ENCODE measurements at regions not wholly inside any gene's neighbourhood (a gene's known extent, or its start where the extent isn't known, plus 50 kb on each side); places are given as distances from the start of the nearest gene placed in this dataset.

DNA sequence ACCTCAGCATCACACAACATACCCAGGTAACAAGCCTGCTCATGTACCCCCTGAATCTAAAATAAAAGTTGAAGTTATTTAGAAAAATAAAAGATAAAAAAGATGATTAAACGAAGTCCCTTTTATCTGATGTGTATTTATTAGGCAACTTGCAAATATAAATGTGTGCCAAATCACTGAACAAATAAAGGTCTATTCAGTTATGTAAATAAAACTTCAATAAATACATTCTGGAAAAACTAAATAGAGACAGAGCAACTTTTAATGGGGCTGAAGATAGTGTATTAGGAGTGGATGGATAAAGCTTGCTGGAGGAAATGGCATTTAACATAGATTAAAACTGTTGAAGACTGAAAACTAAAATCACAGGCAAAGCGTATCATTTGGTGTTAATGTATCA lies 678.0 kb upstream of the GRM7 start:
- no peak for DNase-seq (ENCODE audit: low read depth)

DNA sequence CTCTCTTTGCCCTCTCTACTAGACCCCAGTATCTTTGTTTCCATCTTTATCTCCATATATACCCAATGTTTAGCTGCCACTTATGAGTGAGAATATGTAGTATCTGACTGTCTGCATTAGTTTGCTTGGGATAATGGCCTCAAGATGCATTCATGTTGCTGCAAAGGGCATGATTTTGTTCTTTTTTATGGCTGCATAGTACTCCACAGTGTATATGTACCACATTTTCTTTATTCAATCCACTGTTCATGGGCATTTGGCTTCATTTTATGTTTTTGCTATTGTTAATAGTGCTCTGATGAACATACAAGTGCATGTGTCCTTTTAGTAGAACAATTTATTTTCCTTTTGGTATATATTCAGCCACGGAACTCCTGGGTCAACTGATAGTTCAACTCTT lies 671.5 kb upstream of the GRM7 start:
- no peak for DNase-seq (ENCODE audit: low read depth)

DNA sequence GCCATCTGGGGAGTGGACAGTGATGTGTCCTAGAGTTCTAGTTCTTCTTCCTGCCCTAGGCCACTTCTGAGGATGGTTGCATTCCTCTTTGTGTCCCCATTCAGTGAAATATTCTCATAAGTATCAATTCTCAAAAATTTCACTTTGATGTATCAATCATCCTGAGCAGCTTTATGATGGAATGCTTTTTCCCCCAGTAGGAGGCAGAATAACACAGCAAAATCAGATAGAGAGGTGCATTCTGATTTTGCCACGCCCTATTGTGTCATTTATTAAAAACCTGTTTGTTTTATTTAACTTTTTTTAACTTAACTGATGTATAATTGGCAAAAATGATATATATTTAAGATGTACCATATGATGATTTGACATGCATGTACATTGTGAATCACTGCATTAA lies 656.0 kb upstream of the GRM7 start:
- no peak for DNase-seq (ENCODE audit: low read depth)

DNA sequence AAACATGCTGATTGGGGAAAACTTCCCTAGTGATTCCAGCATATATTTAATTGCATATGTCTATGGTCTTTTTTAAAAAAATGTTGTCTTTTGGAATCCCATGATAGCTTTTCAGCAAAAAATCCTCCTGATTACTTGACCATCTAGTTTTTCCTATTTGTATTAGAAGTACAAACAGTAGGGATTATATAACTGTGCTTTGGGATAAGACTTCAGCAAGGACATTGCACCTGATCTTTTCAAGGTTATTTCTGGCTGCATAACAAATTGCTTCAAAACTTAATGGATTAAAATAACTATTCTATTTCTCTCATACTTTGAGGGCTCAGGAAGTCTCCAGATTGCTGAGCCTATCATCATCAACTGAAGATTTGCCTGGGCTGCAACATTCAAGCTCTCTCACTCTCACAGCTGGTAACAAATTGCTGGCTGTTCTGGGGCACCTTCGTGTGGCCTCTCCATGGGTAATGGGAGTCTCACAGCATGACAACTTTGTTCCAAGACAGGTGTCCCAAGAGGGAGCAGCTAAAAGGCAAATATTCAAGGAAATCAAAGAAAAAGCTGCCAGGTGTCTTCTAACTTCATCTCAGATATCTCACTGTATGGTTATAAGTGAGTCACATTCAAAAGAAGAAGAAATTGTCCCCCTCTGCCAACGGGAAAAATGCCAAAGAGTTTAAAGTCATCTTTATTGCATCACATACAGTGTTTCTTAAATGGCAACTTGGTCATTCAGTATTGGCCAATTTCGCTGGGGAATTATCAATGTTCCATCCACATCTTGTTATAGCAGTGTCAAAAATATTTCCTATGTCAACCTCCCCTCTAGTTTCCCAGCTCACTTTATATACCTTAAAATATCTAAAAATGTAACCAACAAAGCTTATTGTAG lies 644.5 kb upstream of the GRM7 start:
- DNase-seq (ENCODE audit: low read depth): no peak

DNA sequence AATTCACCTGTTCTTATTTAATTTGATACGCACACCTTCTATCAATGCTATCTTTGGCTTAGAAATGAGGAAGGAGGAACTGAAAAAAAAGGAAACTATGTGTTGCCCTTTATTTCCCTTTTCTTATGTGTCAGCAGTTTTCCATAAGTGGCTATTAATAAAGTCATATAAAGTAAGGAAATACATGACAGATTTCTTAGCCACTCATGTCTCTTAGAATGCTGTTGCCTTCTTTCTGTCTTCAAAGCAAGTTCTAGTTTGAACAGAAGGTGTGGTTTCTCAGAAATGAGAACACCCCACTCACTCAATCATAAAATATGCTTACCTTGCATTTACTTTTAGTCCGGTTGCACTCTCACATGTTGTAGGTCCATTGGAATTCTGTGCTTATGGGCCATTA lies 640.5 kb upstream of the GRM7 start:
- DNase-seq (ENCODE audit: low read depth): no peak

DNA sequence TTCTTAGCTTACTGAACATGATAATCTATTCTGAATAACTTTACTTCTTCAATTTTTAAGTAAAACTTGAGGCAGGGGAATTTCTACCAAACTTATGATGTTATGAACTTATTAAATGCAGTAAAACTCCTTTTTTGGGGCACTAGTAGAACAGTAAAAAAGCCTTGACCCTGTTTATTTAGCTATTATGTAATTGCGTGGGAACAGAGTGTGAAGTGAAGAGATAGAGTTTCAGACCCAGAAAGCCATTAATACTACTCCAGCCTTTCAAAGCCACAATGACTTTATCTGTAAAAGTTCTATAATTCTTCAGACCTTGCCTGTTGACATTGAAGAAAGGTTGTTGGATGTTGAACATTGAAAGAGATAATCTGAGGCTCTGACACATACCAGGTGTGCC lies 638.8 kb upstream of the GRM7 start:
- DNase-seq (ENCODE audit: low read depth): no peak

DNA sequence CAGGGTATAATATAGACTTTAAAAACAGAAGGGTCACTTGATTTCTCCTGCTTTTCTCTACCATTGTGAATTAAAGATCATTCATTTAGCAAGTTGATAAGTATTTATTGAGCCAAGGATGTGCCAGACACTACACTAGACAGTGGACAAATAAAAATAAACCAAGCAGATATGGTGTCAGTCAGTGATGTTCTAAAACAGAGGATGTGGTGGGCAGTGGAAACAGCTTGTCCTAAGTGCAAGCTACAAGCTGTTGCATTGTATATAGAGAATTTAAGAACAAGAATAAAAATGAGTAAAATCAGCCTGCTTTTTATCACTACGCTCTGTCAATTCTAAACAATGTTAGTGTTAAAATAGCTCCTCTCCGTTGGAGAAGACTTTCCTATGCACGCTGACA lies 637.3 kb upstream of the GRM7 start:
- DNase-seq (ENCODE audit: low read depth): no peak

DNA sequence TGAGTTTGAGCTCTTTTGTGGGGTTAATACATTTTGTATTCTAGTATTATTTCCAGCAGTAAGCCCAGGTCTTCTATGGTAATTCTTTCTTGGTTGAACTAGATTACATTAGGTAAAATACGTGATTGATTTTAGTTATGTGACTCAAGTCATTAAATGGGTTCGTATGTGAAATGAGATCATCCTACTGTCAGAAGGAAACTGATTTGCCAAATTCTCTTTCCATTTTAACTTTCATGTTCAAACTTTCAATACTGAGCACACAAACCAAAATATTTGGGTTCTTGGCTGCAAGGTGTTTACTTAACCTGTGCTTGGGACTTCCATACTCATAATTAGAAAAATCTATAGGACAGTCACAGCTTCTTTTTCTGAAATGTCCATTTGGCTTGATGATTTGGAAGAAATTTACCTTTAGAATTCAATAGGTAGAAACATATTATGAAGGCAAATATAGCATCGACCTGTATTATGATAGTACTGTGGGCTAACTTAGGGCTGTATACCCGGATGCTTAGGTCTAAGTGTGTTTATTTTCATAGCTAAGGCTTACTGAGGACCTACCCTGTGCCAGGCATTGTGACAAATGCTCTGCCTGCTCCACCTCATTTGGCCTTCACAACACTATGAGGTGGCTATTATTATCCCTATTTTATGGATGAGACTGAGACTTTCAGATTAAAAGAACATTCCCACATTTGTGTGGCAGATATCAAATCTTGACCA lies 631.8 kb upstream of the GRM7 start:
- DNase-seq (ENCODE audit: low read depth): no peak

DNA sequence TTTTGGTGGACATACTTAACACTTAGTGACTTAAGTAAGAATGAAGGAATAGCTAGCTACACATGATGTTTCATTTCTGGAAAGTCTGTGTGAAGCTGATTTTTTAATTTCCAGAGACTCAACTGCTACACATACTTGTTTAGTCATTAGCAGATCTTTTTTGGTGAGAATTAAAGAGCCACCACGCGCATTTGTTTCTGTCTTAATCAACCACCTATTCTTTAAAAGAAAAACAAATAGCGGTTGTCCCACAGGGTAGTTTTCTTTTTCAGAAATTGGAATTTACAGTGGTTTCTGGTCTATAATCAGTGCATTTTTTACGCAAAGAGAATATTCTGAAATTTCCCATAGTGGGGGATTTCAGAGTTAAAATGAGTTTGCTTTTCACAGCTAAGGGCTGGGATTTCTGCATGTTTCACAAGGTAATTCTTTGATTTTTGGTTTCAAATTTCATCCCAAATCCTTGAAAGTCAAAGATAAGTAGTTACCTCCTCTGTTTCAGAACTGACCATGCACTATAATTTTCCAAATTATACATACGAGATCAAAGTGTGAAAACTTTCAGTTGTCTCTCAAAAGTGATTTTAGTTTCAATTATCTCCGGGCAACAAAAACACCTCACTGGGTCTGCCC lies 631.0 kb upstream of the GRM7 start:
- DNase-seq (ENCODE audit: low read depth): no peak

DNA sequence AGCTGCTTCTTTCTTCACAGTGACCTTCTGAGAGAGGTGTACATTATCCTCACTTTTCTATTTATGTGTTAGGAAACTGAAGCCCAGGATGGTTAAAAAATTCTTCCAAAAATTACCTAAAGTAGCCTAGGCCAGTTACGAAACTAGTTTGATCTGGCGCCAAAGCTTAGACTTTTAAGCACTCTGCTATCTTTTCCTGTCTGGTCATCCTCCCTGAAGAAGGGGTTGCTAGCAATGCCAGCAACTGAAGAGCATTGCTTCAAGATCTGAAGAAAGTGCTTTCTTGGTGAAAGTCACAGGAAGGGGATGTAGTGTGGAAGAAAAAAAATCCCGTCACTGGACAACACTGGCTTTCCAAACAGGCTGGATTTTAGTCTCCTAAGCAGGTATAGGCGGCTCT lies 618.8 kb upstream of the GRM7 start:
- no peak for DNase-seq (ENCODE audit: low read depth)

DNA sequence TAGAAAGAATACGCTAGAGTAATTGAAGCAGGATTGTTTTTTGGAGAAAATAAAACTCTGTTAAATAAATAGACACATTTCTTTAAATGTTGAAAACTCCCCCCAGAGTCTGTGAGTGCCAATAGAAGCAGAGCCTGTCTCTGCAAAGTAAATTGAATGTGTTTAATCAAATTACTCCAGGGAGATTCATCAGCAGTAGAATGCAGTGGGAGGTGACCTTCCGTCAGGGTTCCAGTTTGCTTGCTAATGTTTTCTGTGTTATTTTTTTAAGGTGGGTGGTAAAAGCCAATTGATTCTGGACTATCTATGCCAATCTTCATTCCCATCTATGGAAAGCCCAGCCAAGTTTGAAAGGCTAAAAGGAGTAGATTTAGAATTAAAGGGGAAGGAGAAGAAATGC lies 612.4 kb upstream of the GRM7 start:
- no peak for DNase-seq (ENCODE audit: low read depth)

DNA sequence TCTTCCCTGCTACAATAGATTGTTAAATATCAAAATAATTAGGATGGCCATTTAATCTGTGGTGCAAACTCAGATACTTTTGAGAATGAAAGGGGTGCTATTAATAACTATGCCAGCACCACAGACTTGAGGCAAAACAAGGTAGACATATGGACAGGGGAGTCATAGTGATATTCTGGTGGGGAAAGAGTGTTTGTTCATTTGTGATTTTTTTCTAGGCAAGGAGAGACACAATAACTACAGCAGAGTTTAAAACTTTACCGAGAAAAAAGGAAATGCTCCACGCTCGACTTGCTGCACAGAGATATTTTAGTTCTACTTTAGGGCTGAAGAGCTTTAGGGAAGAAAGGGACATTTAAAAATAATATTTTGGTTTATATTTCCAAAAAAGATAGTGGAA lies 611.2 kb upstream of the GRM7 start:
- no peak for DNase-seq (ENCODE audit: low read depth)

DNA sequence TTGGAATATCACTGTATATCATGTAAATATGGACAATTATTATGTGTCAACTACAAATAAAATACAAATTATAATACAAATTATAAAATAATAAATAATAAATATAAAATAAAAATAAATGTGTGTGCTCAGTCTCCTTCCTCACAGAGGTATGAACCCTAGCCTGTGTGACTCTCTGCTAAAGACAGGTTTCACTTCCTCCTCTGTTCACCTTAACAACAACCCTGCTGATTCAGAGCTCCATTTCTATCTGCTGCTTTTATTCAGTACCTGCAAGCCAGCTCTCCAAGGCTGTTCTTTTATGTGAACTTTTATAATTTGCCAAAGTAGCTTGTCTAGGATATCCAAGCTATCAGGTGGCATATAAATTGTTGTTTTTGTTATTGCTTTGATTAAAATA lies 610.7 kb upstream of the GRM7 start:
- no peak for DNase-seq (ENCODE audit: low read depth)

DNA sequence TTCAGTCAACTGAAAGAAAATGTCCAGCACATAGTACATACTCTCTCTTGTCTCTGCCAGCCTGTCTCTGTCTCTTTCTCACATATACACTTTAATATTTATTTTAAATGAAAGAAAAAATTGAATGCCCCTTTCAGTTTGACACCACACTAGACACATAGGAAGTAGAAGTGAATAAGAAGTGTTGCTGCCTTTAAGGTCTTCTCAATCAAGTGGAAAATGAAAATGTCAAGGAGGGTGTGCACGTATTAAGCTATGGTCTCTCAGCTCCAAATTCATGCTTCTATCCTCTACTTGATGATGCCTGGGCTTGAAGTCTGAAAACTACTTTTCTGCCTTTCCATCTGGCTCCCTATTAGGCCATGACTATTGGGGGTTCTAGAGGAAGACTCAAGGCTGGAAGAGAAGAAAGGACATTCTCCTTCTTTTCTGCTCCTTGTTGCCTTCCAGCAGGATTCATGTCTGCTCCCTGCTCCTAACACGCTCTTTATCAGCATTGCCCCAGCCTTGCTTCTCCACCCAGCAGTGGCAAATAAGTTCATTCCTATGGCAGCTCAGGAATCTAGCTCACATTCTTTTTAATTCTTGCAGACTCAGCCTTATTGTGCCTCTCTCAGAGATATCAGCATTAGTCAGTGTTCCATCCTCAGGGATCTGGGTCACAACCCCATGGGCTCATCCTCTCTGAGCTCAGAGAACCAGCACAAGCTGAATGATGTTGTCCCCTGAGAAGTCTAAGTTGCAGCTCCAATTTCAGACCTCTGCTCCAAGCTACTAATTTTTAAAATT lies 609.1 kb upstream of the GRM7 start:
- no peak for DNase-seq (ENCODE audit: low read depth)

DNA sequence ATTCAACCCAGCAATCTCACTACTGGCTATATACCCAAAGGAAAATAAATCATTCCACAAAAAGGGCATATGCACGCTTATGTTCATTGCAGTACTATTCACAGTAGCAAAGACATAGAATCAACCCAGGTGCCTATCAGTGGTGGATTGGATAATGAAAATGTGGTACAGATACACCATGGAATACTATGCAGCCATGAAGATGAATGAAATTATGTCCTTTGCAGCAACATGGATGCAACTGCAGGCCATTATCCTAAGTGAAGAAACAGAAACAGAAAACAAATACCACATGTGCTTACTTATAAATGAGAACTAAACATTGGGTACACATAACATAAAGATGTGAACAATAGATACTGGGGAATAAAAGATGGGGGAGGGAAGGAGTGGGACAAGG lies 606.4 kb upstream of the GRM7 start:
- DNase-seq (ENCODE audit: low read depth): no peak

DNA sequence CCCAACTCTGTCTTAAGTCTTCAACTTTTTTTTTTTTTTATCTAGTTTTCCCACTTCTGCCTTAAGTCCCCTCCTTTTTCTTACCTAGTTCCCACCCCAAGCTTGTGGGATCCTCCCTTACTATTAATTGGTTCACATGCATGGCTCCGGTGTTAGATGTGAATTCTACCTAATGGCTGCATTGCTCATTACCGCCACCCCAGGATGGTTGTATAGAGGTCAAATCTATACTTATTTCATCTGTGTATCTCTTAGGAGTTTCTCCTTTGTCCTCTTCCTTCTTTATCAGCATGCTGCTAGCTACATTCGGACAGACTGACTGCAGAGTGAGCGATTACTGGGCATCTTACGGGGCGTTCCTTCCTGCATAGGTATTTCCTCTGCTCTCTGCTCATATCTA lies 605.7 kb upstream of the GRM7 start:
- DNase-seq (ENCODE audit: low read depth): no peak

DNA sequence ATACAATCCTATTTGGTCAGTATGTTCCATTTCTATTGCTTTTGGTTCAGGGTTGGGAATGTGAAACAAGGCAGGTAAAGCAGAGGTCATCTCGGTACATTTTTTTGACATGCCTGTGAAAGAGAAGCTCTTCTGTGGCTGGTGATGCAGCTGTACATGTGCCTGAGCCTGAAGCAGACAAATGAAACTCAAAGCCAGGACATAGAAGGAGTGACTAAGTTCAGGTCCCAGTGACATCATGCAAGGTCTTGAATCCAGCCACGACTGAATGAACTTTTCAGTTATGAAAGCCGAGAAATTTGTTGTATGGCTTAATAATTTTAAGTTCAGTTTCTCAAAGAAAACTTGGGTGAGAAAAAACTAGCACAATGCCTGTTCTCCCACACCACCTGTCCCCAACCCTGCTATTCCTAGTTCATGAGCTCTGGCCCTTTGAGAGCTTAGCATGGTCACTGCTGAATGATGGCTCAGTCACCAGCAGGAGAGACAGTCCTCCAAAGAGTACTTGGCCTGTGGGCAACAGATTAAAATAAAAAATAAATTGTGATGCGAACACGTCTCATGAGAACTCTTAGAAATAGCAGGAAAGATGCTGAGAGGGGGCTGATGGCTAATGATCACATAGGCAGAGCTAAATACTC lies 600.2 kb upstream of the GRM7 start:
- DNase-seq (ENCODE audit: low read depth): no peak

DNA sequence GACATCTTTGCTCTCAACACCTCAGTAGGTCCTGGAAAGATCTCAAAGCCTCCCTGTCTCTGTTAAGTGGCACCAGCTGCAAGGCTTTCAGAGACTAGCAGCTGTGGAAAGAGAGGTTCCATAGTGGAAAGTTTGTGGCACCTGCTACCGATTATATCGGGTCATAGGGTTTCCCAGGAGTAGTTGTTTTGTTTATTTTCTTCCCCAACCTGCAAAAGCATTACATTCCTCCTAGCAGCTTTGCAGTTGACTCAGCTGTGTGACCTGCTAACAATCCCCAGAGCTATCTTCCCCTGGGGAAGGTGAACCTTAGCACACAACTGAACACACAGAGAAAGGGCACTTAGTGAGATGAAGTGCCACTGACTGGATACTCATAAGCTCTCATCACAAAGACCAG lies 598.9 kb upstream of the GRM7 start:
- no peak for DNase-seq (ENCODE audit: low read depth)

DNA sequence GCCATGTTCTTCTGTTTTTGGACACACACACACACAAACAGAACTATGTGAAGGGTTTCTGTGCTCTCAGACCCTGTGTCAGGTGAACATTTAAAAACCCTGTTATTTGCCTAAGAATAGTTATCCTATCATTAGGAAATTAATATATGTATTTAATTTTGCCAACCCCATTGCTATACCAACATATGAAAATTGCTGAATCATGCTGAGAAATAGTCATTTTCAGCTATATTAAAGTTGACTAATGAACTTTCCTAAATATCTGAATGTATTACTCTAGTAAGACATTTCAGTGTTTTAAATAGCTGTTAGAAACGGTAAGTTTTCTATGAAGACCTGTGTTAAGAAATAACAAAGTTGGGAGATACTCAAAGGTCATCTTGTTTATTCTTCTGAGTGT lies 596.9 kb upstream of the GRM7 start:
- DNase-seq (ENCODE audit: low read depth): no peak

DNA sequence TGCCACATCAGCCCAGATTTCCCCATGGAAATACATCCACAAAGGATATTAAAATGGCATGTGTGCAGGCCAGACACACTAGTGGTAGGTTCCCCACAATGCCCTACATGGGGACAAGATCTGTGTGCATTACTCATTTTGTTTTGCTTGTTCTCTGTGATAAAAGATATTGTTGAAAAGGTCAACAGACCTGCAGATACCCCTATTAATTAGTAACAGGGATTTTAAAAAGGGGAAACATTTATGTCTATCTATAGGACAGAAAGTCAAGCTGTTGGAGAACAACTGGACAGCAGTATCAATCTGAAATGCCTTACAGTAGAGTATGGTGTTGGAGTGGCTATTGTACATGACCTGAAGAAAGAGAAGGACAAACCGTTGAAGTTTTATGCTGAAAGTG lies 596.0 kb upstream of the GRM7 start:
- DNase-seq (ENCODE audit: low read depth): no peak

DNA sequence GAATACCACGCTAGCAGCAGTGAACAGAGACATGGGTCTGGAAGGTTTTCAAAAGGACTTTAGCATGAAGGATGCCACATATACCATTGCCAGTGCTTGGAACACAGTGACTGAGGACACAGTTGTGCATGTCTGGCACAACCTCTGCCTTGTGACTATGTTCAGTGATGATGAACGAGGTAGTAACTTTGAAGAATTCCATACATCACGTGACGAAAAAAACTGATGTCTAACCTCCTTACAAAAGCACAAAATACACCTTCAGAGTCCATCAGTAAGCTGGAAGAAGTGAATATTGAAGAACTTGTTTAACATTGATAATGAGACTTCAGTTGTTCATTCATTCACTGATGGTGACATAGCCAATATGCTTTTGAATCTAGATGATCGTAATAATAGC lies 594.8 kb upstream of the GRM7 start:
- no peak for DNase-seq (ENCODE audit: low read depth)

DNA sequence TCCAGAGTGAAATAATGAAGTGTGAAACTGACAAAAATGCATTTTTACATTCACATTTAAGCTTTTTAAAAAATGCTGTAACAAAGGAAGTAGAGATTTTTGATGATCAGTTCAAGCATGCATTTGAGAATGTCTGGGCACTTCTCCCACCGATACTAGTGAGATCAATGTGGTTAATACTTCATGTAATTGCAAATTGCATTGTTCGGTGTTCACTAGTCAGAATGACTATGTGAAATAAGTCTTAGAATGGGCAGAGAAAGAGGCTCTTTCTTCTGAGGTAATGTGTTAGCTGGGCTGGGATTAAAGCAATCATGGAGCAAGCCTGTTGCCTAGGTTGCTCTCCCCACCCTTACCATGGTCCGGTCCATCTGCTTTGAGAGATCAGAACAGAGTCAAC lies 587.0 kb upstream of the GRM7 start:
- DNase-seq (ENCODE audit: low read depth): no peak
